Neural crest cell (in vitro differentiated cells): ENCODE measurements at regions not wholly inside any gene's neighbourhood (a gene's known extent, or its start where the extent isn't known, plus 50 kb on each side); places are given as distances from the start of the nearest gene placed in this dataset.

Source experiments
- DNase-seq: peaks from one replicate; pipeline ENCODE4 v3.0.0; 2021; ENCODE audit warnings: low read depth, mixed read lengths, low spot score
- H3K27ac Mint-ChIP-seq: one replicate; pipeline ENCODE4 v1.8.0; 2021; ENCODE audit warnings: mild to moderate bottlenecking, mixed read lengths; ENCODE audit not compliant: unreplicated experiment
- H3K27me3 Mint-ChIP-seq: 2 replicates; pipeline ENCODE4 v1.8.0; 2021; ENCODE audit warnings: low read depth, mild to moderate bottlenecking, mixed read lengths
- H3K36me3 Mint-ChIP-seq: 2 replicates; pipeline ENCODE4 v1.8.0; 2021; ENCODE audit warnings: low read depth, mild to moderate bottlenecking, mixed read lengths
- H3K4me1 Mint-ChIP-seq: 2 replicates; pipeline ENCODE4 v1.8.0; 2021; ENCODE audit warnings: mixed read lengths
- H3K4me3 Mint-ChIP-seq: one replicate; pipeline ENCODE4 v1.8.0; 2021; ENCODE audit warnings: mild to moderate bottlenecking, mixed read lengths
- H3K9me3 Mint-ChIP-seq: 2 replicates; pipeline ENCODE4 v1.8.0; 2021; ENCODE audit warnings: mixed read lengths
- TF ChIP-seq, protein P1 (sequence below): fragments of 200-600 bp; sonication (generic); conservative IDR thresholded peaks from 2 replicates; pipeline ENCODE4 v1.5.0; 2021; ENCODE audit warnings: antibody characterized with exemption, mild to moderate bottlenecking

DNA sequence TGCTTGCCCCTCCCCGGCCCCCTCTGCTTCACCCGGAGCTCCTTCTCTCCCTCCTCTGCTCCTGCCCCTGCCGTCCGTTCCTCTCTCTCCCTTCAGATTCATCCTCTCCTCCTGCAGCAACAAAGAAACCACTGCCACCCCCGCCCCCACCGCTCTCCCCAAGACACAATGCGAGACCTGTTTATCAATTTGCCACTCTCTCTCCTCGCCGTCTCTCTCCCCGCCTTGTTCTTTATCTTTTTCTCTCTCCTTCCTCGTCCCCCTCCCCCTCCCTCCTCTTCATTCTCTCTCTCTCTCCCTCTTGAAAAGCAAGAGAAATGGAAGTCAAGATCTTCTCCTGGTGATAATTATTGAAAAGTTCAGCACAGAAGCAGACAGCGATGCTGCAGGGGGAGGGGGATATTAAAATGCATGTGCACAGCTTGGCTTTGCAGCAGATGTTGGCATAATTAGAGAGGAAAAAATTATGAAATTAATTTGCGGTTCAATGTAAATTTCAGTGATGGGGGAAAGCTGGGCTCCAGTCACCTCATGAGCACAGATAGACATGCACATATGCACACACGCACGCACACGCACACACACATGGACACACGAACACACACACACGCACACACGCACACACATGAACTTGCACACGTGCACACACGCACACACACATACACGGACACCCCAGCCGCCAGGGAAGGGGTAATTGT, 58.1 kb upstream of the CBFA2T3 start:
- H3K4me1 Mint-ChIP-seq: peaks cover 21% of the 10 kb centered on the region
- DNase-seq: no peak
- no peak overlapping the region for H3K4me3 Mint-ChIP-seq
- H3K27ac Mint-ChIP-seq: no peak overlapping the region
- H3K27me3 Mint-ChIP-seq: peaks cover 28% of the 10 kb centered on the region
- H3K9me3 Mint-ChIP-seq: no peaks in the 10 kb centered on the region
- no peaks in the 10 kb centered on the region for H3K36me3 Mint-ChIP-seq
- TF ChIP-seq, protein P1, sequence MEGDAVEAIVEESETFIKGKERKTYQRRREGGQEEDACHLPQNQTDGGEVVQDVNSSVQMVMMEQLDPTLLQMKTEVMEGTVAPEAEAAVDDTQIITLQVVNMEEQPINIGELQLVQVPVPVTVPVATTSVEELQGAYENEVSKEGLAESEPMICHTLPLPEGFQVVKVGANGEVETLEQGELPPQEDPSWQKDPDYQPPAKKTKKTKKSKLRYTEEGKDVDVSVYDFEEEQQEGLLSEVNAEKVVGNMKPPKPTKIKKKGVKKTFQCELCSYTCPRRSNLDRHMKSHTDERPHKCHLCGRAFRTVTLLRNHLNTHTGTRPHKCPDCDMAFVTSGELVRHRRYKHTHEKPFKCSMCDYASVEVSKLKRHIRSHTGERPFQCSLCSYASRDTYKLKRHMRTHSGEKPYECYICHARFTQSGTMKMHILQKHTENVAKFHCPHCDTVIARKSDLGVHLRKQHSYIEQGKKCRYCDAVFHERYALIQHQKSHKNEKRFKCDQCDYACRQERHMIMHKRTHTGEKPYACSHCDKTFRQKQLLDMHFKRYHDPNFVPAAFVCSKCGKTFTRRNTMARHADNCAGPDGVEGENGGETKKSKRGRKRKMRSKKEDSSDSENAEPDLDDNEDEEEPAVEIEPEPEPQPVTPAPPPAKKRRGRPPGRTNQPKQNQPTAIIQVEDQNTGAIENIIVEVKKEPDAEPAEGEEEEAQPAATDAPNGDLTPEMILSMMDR: no peak

DNA sequence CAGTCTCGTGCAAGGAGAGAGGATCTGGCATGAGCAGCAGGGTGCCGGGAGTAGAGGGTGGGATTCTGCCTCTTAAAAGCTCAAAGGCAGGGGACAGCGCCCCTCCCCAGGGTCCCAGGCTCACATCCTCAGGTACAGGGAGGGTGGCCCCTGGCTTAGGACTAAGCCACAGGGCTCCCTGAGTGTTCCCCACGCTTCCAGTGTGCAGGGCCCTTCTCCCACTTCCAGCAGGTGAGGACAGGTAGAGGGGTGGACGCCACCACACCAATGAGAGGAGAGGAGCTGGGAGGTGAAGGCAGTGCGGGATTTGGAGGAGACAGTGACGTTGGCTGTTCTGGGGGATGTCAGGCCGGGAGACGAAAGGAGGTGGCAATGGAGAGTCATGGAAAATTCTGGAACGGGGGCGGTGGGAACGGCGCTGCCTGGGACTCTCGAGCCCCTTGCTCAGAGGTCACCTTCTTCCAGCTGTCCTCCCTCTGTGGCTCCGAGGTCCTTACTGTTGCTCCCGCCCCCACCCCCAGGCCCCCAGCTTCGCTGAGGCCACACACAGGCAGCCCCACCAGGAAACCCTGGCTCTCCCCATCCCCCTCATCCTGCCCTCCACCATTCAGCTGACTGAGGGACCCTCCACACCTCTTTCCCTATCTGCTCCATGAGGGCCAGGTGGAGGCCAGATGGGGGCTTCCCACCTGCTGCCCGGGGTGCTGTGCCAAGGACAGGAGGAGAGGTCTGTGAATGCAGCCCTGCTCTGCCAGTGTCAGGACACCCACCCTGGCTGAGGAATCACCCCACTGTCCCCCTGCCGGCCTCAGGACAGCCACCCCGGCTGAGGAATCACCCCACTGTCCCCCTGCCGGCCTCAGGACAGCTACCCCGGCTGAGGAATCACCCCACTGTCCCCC, 57.7 kb upstream of the ACSF3 start:
- TF ChIP-seq, protein P1: no peak
- H3K4me1 Mint-ChIP-seq: peaks cover 21% of the 10 kb centered on the region
- H3K9me3 Mint-ChIP-seq: no peaks in the 10 kb centered on the region
- no peak for DNase-seq
- H3K27ac Mint-ChIP-seq: no peak overlapping the region
- H3K27me3 Mint-ChIP-seq: peaks cover 25% of the 10 kb centered on the region
- no peak overlapping the region for H3K4me3 Mint-ChIP-seq
- H3K36me3 Mint-ChIP-seq: no peaks in the 10 kb centered on the region

DNA sequence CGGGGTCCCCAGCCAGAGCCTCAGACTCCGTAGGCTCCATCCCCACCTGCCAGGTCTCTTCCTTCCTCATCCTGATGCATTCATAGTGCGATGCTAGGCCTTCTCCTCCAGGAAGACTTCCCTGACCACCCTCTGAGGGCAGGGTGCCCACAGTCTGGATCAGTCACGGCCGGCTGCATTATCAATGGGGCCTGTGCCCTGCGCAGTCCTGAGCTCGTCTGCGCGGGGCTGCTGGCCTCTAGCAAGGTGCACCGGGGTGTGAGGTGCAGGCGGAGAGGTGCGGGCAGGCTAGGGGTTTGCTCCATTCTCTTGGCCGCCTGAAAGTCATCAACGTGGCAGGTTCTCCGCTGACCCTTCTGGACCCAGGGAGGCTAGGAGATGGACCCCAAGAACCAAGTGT, 56.9 kb upstream of the ACSF3 start:
- no peak for DNase-seq
- no peaks in the 10 kb centered on the region for H3K36me3 Mint-ChIP-seq
- no peak overlapping the region for H3K27ac Mint-ChIP-seq
- peaks cover 17% of the 10 kb centered on the region for H3K27me3 Mint-ChIP-seq
- peaks cover 21% of the 10 kb centered on the region for H3K4me1 Mint-ChIP-seq
- H3K4me3 Mint-ChIP-seq: no peak overlapping the region
- H3K9me3 Mint-ChIP-seq: no peaks in the 10 kb centered on the region
- TF ChIP-seq, protein P1: no peak

DNA sequence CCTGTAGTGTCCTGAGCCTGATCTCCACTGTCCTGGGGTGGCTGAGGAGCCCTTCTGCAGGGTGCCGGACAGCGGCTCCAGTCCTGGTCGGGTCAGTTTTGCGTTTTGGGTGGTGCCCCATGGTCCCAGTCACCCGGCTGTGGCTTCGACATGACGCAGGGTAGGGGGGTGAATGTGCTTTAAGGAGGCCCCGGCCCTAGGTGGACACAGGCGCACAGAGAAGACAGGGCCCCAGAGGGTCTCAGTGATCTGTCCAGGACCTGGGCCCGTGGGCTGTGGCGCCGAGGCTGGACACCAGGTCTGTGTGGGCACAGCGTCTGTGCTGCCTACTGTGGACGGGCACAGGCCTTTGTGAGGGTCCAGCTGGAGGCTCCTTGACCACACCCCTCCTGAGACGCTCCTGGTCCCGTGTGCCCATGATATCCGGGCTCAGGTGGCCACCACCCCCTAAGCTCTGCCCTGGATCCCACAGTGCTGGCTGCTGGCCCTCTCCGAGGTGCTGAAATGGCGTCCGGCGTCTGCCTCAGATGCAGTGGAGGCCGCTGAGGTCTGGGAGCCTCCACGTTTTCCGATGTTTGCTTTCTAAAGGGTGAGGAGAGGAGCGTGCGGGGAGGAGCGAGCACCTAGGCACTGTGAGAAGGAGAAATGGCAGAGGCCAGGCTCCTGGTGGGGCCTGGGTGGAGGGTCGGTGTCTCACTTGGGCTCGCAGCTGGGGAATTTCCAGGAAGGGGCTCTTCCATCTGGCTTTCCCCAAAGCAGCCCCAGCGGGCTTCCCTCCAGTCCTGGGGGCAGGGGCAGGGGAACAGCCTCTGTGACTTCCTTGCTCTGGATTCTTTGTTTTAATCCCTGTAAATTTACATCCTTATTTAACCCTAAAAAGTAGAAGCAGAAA, 56.1 kb upstream of the ACSF3 start:
- TF ChIP-seq, protein P1: no peak
- peaks cover 10% of the 10 kb centered on the region for H3K27me3 Mint-ChIP-seq
- no peak overlapping the region for H3K27ac Mint-ChIP-seq
- H3K9me3 Mint-ChIP-seq: no peaks in the 10 kb centered on the region
- no peaks in the 10 kb centered on the region for H3K36me3 Mint-ChIP-seq
- peaks cover 21% of the 10 kb centered on the region for H3K4me1 Mint-ChIP-seq
- DNase-seq: peak; percentile 61
- no peak overlapping the region for H3K4me3 Mint-ChIP-seq

DNA sequence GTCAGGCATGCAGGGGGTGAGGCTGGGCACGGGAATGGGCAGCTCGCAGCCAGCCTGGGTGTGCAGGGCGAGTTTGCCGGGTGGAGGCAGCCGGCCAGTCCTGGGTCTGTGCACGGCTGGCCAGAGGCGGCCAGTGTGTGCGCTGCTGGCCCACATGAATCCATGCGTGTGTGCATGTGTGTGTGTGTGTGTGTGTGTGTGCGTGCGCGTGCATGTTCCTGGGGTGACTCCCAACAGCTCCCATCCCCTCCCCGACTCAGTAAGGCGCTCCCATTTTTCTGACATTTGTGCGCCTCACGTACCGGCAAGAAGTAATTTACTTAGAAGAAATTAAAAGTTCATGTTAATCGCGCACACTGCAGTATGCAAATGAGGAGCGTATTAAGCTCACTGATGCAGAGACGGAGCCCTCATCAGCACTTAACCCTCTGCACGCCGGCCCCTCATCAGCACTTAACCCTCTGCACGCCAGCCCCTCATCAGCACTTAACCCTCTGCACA, 55.4 kb upstream of the ACSF3 start:
- Mint-ChIP-seq H3K4me3 (no peak overlapping the region), H3K27ac (no peak overlapping the region), H3K9me3 (no peaks in the 10 kb centered on the region), H3K27me3 (peaks cover 8% of the 10 kb centered on the region), H3K36me3 (no peaks in the 10 kb centered on the region), H3K4me1 (peaks cover 21% of the 10 kb centered on the region)
- no peak for DNase-seq
- TF ChIP-seq, protein P1: no peak
